H1 (cell line): ENCODE measurements at regions not wholly inside any gene's neighbourhood (a gene's known extent, or its start where the extent isn't known, plus 50 kb on each side); places are given as distances from the start of the nearest gene placed in this dataset.

Source experiments
- EZH2 ChIP-seq: fragments of 200-600 bp; sonication (generic); IDR thresholded peaks from 2 replicates; pipeline ENCODE4 v1.7.1; 2012; ENCODE audit warnings: low read depth, mild to moderate bottlenecking, moderate library complexity, low read length, inconsistent platforms; ENCODE audit not compliant: severe bottlenecking
- FOSL1 ChIP-seq: IDR thresholded peaks from 2 replicates; pipeline ENCODE4 v1.6.1; 2011; ENCODE audit warnings: mild to moderate bottlenecking, low read depth, low read length, moderate library complexity; ENCODE audit not compliant: insufficient read depth
- TCF12 ChIP-seq: IDR thresholded peaks from 2 replicates; pipeline ENCODE4 v1.6.1; 2011; ENCODE audit warnings: low read depth, mild to moderate bottlenecking, low read length
- TF ChIP-seq, protein P1 (sequence below): IDR thresholded peaks from 2 replicates; pipeline ENCODE4 v1.6.1; 2012; ENCODE audit warnings: low read length, inconsistent platforms

DNA sequence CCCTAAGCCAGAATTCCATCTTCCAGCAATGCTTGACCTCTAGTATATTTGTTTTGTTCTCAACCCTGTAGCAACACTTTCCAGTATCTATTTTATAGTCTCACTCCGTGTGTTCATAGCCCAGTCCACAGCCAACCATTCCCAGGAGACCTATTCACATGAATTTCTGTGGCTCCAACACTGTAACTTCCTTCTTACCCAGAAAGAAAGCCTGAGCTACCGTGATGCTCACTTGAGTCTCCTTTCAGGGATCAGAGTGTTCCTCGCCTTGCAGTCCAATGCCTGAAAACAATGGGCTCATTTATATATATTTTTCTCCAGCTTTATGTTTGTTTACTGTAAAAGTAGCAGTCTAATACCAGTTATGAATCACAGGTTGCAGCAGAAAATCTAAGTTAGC lies 645.0 kb upstream of the NOVA1 start (continued):
- TF ChIP-seq TCF12 (no peak), FOSL1 (no peak), EZH2 (no peak)
- TF ChIP-seq, protein P1, sequence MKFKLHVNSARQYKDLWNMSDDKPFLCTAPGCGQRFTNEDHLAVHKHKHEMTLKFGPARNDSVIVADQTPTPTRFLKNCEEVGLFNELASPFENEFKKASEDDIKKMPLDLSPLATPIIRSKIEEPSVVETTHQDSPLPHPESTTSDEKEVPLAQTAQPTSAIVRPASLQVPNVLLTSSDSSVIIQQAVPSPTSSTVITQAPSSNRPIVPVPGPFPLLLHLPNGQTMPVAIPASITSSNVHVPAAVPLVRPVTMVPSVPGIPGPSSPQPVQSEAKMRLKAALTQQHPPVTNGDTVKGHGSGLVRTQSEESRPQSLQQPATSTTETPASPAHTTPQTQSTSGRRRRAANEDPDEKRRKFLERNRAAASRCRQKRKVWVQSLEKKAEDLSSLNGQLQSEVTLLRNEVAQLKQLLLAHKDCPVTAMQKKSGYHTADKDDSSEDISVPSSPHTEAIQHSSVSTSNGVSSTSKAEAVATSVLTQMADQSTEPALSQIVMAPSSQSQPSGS: no peak
